OCI-M1 (cell line): ENCODE measurements at regions not wholly inside any gene's neighbourhood (a gene's known extent, or its start where the extent isn't known, plus 50 kb on each side); places are given as distances from the start of the nearest gene placed in this dataset.

Experiments
- DNase-seq: peaks from one replicate; lab custom pipeline; 2025; lab: John Stamatoyannopoulos, UW

DNA sequence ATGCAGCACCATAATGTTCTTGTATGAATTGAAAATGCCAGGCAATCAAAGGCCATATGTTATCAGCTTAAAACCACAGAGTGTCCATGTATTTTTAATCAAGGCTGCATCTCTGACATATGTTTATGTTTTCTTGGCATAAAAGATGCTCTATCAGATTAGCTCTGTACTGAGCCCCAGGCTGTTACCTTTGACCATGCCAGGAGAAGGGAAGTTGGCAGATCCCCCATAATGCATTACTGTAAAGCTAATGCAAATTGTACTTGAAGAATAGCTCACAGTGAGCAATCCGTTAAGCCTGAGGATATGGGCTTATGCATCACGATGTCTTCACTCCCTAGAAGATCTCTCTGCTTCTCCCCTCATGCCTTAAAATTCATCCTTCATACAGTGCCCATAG lies 414.4 kb downstream of the BRINP1 start:
- no peak for DNase-seq

DNA sequence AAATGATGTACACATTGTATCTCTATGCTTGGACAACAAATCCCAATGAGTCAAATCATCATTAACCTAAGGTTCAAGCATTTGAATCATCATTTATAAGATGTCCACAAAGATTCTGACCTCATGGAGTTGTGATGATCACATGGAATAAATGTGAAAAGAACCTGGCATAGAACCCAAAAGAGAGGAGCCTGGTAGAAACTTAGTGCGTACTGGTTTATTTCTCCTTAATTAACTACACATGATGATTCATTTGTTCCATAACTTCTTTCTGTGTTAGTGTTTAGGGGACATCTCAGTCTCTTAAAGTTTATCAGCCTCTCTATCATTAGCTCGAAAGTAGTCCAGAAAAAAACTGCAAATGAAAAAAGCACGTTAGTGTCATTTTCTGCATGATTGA lies 411.6 kb downstream of the BRINP1 start:
- no peak for DNase-seq

DNA sequence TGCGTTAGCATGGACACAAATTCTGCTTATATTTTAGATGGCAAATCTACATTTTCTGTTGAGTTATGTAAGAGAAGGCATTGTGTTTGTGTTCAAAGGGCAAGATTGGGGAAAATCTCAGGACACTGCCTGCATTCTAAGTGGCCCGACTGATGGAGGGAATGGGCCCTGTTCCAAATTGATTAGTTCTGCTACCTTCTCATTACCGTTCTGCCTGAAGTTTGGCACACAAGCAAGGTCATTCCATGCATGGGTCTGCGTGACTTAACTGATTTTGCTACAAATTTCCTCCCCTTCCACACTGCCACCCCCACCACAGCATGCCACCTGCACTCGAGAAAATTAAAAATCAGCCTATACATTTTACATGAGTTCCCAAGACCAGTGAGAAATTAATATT lies 409.9 kb downstream of the BRINP1 start:
- DNase-seq = no peak

DNA sequence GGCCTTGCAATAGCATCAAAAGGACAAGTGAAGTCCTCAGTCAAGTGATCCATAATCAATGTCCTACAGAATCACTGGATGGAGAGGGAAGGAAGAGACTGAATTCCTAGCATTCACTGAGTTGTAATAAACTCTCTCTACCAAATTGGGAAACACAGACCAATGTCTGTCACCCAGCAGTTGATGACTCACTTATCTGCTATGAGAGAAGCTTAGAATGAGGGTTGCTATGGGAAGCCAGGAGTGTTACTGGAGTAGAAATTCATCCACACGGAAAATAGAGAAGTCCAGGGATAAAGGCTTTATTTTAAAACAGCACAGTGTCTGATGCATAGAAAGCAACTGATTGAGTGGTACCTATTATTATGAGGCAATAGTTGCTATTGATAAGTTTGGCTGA lies 407.4 kb downstream of the BRINP1 start:
- DNase-seq = no peak

DNA sequence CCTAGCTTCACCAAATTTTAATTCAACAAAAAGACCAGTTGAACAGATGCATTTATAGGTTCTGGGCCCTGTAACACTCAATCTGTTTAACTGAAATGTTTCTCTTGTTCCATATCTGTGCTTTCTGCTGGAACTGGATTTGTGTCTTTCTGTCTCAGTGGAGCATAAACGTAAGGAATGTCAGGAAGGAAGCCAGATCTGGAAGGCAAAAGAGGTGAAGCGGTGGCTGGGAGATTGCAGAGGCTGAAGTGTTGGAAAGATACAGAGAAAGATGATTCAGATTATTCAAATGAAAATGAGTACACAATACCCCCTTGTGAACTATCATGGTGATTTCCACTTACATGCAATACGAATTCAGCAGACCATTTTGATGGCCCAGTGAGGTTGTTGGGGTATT lies 406.8 kb downstream of the BRINP1 start:
- no peak for DNase-seq

DNA sequence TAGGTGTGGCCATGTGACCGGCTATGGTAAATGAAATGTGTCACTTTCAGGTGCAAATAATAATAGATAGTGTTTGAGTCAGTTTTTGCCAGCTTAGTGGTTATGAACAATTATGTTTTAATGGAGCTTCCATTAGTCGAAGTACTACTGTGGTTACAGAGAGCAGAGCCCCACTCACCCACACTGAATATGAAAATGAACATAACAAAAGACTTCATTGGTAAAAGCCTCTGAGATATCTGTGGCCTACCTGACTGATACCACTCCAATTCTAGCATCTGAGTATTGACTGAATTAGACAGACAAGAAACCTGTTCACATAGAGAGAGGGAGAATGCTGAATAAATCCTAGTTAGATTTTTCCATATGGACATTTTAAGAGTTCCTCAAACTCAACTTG lies 405.6 kb downstream of the BRINP1 start:
- DNase-seq = no peak

DNA sequence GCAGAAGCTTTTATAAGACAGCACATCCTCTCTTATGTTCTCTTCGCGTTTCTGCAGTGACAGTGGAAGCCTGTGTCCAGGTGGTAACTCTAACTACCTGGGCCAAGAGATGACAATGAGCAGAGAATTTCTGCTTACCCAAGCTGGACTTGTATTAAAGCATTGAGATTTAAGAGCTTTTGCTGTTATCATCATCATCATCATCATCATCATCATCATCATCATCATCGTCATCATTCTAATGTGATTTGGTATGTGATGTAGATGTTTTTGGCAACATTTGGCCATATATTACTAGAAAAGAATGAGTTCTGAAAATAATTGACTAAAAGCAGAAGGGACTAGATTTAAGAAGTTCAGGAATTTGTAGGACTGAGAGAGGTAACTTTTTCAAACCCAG lies 401.3 kb downstream of the BRINP1 start:
- DNase-seq = no peak

DNA sequence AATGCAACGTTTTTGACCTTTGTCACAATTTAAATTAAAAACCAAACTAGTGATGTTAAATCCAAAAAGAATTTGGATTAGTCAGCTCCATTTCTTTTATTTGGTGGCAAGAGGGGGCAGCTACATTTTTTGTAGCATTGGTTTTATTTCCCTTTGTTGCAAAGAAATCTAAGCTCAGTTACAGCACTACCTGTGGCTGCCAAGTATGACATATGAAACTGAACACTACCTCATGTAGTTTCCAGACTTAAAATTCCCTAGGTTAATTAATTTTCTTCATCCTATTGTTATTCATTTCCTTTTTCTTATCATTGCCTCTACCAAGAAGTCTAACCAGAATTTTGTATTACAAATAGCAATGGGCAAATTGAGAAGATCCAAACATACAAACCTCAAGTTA lies 393.5 kb downstream of the BRINP1 start:
- no peak for DNase-seq

DNA sequence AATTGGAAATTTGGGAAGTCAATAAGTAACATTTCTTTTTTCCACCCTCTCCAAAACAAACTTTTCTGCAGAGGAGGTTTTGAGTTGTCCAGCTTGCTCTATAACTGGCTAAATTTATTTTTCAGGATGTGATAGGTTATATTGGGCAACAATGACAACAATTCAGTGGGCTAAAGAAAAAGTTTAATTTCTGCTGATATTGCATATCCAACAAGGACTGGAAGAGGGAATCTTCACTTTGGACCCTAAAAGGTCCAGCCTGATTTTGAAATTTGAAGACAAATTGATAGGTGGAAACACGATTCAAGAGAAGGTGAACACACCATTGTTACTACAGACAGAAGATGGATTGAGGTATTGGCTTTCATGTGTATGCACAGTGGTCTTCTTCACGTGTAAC lies 393.1 kb downstream of the BRINP1 start:
- no peak for DNase-seq

DNA sequence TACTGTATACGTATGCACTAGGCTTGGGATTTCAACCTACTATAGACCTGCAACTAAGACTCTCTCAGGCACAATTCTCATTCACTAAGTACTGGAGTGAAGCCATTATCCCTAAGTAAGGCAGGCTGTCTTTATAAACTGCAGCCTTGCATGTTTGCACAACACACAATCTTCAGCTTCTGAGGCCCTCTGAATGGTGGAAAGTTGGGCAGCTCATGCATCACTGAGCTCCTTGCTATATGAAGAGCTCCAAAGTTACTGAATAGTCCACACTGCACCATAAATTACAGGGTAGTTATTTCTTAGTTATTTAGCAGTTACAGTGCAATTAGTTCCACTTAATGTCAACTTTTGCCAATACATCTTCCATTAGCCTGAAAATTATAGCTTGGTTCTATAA lies 384.6 kb downstream of the BRINP1 start:
- DNase-seq = no peak

DNA sequence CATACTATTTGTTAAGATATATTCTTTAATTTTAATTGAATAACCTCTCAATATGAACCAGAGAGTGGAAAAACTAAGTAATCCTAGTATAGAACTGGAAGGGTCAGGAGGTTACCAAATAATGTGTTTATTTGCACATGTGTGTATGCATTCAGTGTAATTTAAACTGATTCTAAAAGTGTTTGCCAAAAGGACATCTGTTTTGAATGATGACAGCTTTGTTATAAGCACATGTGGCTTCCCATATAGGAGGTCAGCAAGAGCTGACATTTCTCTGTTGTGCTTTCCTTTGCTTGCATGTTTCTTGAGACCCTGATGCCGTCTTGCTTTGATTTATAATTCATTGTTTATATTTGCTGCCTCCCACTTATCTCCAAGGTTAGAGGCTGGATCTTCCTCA lies 383.4 kb downstream of the BRINP1 start:
- DNase-seq = no peak

DNA sequence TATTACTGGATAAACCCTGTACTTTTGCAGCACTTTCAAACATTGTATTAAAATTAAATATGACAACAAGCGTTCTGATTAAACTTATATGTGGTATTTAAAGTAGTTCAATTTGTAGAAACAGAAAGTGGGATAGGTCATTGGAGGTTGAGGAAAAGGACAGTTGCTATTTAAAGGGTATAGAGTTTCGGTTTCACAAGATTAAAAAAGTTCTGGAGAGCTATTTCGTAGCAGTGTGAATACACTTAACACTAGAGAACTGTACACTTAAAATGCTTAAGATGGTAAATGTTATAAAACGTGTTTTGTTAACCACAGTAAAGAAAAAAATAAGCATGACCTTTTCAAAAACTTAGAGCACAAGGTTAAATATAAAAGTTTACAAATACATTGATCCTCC lies 382.1 kb downstream of the BRINP1 start:
- DNase-seq = no peak

DNA sequence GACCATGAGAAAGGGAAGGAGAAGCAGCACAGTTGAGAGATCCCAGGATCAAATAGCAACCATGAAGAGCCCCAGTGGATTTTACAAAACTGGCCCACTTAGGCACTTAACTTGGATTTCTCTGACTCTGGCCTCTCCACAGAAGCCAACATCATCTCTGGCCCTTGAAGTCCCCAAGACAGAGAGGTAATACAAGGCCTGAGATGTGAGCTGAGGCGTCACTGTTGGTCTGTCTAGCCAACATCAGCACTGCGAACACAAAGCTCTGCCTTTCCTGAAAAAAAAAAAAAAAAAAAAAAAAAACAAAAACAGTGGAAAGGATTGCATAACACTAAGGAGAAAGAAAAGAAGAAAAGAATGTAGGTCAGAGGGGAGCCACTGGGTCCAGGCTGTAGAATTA lies 378.3 kb downstream of the BRINP1 start:
- DNase-seq = no peak

DNA sequence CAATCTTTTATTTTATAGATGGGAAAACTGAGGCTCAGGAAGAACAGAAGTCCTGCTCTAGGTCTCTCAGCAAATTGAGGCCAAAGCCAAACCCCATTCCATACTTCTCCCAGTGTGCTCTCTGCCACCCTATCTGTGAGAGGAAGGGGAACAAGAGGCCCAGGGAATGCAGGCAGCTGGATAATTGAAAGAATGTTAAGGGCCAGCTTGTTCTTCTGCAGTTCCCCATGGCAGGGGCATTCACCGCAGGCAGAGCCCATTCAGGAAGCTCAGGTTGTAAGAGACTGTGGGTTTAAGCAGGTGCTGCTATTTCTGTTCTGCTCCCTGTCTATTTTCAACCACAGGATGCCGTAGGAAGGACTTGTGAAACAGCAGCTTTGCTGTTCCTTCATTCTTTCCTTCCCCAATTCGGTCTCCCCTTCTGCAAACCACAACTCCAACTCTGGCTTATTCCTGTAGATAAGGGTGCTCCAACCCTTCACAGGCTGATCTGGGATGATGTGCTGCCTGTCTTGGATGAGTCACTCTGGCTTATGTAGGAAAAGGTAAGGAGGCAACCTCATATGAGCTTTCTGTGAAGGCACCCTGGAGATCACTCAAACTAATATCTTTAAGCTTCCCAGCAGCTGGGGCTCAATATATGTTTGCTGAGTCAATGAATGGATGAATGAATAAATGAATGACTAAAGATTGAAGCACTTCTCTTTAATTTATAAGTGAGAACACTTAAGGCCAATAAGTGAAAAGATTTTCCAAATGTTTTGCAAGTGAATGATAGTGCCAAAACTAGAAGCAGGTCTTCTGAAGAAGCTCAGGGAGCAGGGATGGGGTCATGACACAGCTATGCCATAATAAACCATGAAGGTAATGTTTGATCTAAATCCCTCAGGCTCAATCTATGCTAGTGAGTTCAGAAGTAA lies 377.6 kb downstream of the BRINP1 start:
- DNase-seq = no peak

DNA sequence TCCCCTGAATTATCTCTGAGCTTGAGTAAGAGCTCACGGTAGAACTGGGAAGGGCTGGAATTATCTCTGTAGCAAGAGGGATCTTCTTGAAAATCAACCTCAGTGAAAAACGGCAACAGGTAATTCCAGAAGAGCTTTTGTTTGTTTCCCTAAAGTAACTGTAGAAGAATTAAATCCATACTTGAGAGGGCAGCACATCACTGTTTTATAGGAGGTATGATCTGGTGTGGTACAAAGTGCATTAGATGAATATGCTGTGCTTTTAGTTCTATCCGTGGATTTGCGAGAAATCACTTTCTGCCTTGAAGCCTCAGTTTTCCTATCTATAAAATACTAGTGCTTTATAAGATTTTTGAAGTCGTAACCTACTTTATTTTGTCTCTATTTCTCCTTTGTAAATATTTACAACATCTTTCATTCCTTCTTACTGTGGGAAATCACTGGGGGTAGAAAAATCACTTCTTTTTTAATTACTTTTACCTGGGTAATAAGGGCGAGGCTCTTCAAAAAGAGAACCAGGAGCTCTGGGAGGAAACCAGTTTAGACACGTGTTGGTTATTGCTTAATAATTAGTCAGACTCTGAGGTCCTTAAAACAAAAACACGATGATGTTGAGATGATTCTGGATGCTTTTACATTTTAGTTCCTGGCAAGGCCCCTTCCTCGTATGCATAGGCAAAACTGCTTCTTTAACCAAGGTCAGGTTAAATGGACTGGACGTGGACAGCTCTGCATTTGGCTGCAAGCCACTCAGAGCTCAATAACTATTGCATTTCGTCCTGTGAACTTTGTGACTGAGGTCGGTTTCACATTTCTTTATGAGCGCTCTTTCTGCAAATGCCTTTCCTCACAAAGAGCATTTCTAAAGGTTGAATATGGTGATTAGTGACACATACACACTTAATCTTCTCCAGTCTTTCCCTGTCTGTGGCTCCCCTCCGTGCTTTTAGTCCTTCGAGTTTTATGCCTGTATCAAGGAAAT lies 376.1 kb downstream of the BRINP1 start:
- no peak for DNase-seq

DNA sequence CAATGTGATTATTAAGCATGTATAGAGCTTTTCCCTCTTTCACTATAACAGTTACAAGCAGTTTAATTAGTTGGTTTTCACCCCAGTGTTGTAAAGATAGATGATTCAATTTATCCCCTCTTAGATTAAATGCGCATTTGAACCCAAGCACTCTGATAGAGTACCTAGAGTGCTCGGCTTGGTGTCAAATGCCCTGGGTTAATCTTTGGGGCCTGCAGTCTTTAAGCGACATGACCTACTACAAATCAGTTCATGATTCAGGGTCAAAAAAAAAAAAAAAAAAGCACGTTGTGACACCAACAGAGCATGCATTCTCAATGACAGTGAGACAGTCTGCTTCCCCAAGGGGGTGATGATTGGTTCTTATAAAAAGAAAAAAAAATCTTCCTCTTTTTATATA lies 375.3 kb downstream of the BRINP1 start:
- DNase-seq = no peak

DNA sequence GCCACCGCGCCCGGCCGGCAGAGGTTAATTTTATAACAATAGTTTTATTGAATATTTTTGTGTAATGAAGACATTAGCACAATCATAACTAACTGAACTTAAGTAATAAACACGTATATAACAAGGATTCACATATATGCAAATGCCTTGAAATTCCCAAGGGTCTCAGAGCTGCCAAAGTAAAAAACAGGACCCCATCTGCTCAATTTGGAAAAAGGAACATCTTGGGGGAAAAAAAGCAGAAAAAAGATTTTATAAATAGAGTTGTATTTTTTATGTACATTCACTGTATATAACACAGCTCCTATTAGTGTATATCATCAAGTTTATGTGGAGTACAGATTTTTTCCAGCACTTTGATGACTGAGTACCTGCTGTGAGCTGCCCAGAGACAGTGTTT lies 366.7 kb downstream of the BRINP1 start:
- no peak for DNase-seq

DNA sequence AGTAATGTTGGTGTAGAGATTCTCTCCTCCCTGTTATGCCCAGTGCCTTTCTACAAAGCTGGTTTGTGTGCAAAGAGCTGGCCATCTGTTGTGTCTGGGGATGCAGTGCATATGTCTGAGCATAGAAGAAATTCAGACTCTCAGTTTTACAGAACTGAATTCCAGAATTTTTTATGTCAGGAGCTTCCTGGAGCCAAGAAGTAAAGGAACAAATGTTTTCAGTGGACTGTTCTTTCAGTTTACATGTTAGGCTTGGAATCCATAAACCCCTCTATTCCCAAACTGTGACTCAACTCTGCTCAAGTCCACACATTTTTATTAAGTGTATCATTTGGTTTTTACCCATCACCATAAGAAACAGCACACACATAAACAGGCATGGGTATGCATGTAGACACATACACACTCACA lies 366.0 kb downstream of the BRINP1 start:
- DNase-seq = no peak

DNA sequence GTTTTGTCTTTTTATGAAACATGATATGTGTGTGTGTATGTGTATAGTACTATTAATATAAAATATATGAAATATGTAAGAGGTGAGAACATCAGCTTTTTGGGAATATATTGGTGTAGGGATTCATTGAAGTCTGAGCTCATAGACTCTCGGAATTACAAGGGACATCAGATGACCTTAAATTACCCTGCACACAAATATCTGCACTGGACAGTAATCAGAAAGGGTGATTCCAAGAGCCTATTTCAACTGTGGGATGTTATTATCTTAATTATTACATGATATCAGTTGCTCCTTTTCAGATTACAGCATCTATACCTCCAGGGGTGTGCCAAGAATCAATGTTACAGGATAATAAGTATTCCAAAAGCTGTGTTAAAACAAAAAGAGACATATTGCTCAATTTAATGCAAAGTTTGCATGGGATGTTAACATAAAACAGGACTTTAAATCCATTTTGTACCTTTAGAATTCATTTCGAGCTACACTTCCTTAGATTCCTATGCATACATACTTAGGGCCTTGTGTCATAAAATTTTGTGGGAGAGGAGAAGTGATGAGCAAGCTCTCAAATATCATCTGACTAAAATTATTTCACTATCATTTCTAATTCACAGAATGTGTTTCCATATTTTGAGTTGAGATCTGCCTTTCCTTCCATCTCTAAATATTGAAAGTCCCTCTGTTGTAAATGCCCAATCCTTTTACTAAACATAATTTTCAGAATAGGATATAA lies 365.2 kb downstream of the BRINP1 start:
- no peak for DNase-seq

DNA sequence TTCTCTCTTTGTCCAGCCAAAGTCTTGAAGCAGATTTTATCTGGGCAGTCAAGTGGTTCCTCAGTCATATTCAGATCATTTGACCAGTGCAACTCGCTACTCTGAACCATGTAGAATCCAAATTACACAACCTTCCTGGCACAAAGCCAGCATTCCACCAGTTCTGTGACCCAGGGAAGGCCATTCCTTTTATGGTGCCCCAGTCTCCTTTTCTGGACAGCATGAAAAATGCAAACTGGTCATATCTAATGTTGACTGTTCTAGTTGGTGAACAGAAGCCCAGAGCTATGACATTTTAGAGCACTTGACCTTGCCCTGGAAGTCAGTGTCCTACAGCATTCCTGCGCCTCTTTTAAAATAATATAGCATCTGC lies 364.6 kb downstream of the BRINP1 start:
- DNase-seq = no peak

DNA sequence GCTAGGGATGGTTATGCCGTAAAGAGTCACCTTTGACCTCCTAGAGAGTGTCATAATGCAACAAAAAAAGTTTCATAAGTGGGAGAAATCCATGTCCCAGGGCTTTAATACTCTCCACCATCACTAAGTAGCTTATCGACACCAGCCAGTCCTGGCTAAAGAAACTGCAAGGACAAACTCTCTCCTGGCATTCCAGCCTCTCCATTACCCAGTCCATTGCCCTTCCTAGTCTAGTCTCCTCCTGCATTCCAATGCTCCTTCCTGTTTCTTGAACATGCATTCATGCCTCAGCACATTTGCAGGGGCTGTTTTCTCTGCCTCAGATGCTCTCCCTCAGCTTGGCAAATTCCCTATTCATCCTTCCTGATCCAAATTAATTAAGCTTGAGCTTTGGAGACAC lies 364.1 kb downstream of the BRINP1 start:
- DNase-seq = no peak

DNA sequence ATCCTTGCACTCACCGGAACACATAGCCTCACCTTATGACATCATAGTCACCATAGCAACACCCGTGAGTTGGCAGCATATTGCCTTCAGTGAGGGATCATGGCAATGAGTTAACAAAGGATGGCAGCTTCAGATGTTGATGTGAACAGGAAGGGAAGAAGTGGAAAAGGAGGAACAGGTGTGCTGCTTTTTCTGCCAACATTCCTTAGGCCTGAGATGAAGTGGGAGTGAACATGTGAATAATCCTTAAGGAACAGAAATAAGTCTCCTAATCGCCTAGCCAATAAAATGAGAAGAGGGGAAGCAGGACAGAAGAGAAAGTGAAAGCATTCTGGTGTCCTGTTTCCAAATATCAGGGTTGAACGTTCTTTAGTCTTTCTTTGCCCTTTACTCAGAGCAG lies 360.0 kb downstream of the BRINP1 start:
- DNase-seq = peak; percentile 35
